NB4 (cell line): ENCODE measurements at regions not wholly inside any gene's neighbourhood (a gene's known extent, or its start where the extent isn't known, plus 50 kb on each side); places are given as distances from the start of the nearest gene placed in this dataset.

Experiments used
- CTCF ChIP-seq: IDR thresholded peaks from one replicate; pipeline ENCODE4 v1.5.1; 2012; ENCODE audit warnings: low read depth, low read length
- MAX ChIP-seq: IDR thresholded peaks from 2 replicates; pipeline ENCODE4 v1.6.1; 2011; ENCODE audit warnings: low read depth, low read length
- POLR2A ChIP-seq: IDR thresholded peaks from 2 replicates; pipeline ENCODE4 v1.6.1; 2011; ENCODE audit warnings: mild to moderate bottlenecking; ENCODE audit not compliant: insufficient read length; ENCODE audit errors: extremely low read depth

- no peak for TF ChIP-seq CTCF
- no peak for TF ChIP-seq MAX
- no peak for TF ChIP-seq POLR2A
Measured at GRCh38 chr13:60973529-60973928, 442.1 kb downstream of the PCDH20 start.
